HCT116 (cell line): ENCODE measurements at regions not wholly inside any gene's neighbourhood (a gene's known extent, or its start where the extent isn't known, plus 50 kb on each side); places are given as distances from the start of the nearest gene placed in this dataset.

Source experiments
- ATF3 ChIP-seq: IDR thresholded peaks from 2 replicates; pipeline ENCODE4 v1.6.1; 2012
- CBX3 ChIP-seq: IDR thresholded peaks from 2 replicates; pipeline ENCODE4 v1.6.1; 2012; ENCODE audit warnings: low read depth
- CTCF ChIP-seq, 3 experiments: fragments of 200-600 bp in 1 of 3; sonication (generic) in 1 of 3; IDR thresholded peaks in 2 of 3; conservative IDR thresholded peaks in 1 of 3; 2 replicates each; pipeline ENCODE4 v1.5.1; 2012 to 2017; ENCODE audit warnings: low read depth in 2 of 3, low read length in 2 of 3, antibody characterized with exemption in 1 of 3, borderline replicate concordance in 1 of 3, control low read depth in 1 of 3, mild to moderate bottlenecking in 1 of 3, mixed read lengths in 1 of 3, mixed run types in 1 of 3, moderate library complexity in 1 of 3; ENCODE audit not compliant: insufficient read depth in 1 of 3
- EGR1 ChIP-seq: IDR thresholded peaks from 2 replicates; pipeline ENCODE4 v1.6.1; 2012; ENCODE audit warnings: low read depth
- EZH2 ChIP-seq: fragments of 200-600 bp; sonication (generic); IDR thresholded peaks from 2 replicates; pipeline ENCODE4 v1.6.1; 2017; ENCODE audit warnings: antibody characterized with exemption, mixed run types
- JUND ChIP-seq: IDR thresholded peaks from 2 replicates; pipeline ENCODE4 v1.6.1; 2012
- POLR2A ChIP-seq: IDR thresholded peaks from 2 replicates; pipeline ENCODE4 v1.7.0; 2011; ENCODE audit warnings: borderline replicate concordance; ENCODE audit not compliant: insufficient read depth, insufficient read length; ENCODE audit errors: extremely low read depth
- POLR2AphosphoS5 ChIP-seq: IDR thresholded peaks from 2 replicates; pipeline ENCODE4 v1.6.1; 2011; ENCODE audit warnings: mild to moderate bottlenecking, low read depth, low read length, moderate library complexity
- RAD21 ChIP-seq: IDR thresholded peaks from 2 replicates; pipeline ENCODE4 v1.6.1; 2012; ENCODE audit warnings: low read depth, mild to moderate bottlenecking
- SIN3A ChIP-seq: IDR thresholded peaks from 2 replicates; pipeline ENCODE4 v1.6.1; 2012; ENCODE audit warnings: low read depth
- YY1 ChIP-seq: IDR thresholded peaks from 2 replicates; pipeline ENCODE4 v1.6.1; 2011; ENCODE audit warnings: low read length, low read depth, moderate library complexity, mild to moderate bottlenecking; ENCODE audit not compliant: insufficient replicate concordance; ENCODE audit errors: extremely low read depth
- ZNF274 ChIP-seq: fragments of 200-500 bp; sonication (Bioruptor generic); IDR thresholded peaks from 2 replicates; pipeline ENCODE4 v1.6.1; 2014; ENCODE audit warnings: mild to moderate bottlenecking, low read depth, low read length, inconsistent platforms
- TF ChIP-seq, protein P1 (sequence below): IDR thresholded peaks from 2 replicates; pipeline ENCODE4 v1.6.1; 2012; ENCODE audit warnings: low read depth

DNA sequence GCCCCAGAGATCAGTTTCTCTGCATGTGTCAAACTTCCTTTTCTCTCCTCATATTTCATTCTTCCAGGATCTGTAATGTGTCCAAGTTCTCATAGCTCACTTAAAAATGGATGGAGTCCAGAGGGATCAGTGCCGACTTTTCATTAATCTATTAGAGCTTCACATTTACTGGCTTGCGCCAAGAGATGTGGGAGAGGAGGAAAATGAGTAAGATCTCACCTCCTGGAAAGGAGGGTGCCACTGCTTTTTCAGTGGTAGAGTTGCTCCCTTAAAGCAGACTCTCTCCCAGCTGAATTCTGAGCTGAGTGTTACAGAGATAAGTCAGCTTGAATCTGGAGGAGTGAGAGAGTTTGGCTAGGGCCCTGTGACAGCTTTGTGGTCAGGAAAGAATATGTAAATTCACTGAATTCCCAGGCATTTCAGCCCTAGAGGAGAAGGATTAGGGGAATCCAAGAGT is 175.9 kb downstream of the SOX4 start:
- TF ChIP-seq CTCF (IDR thresholded peaks at IDR 0.05 in 2 of 3, conservative IDR thresholded peaks at IDR 0.05 in 1 of 3; ENCODE audit: borderline replicate concordance in 1 of 3, insufficient read depth in 1 of 3, low read depth in 2 of 3, low read length in 2 of 3) (no peak), POLR2A (no peak), ATF3 (no peak), YY1 (no peak), EZH2 (no peak), POLR2AphosphoS5 (no peak), SIN3A (no peak), JUND (no peak), ZNF274 (no peak), CBX3 (no peak), RAD21 (no peak), EGR1 (no peak)
- TF ChIP-seq, protein P1, sequence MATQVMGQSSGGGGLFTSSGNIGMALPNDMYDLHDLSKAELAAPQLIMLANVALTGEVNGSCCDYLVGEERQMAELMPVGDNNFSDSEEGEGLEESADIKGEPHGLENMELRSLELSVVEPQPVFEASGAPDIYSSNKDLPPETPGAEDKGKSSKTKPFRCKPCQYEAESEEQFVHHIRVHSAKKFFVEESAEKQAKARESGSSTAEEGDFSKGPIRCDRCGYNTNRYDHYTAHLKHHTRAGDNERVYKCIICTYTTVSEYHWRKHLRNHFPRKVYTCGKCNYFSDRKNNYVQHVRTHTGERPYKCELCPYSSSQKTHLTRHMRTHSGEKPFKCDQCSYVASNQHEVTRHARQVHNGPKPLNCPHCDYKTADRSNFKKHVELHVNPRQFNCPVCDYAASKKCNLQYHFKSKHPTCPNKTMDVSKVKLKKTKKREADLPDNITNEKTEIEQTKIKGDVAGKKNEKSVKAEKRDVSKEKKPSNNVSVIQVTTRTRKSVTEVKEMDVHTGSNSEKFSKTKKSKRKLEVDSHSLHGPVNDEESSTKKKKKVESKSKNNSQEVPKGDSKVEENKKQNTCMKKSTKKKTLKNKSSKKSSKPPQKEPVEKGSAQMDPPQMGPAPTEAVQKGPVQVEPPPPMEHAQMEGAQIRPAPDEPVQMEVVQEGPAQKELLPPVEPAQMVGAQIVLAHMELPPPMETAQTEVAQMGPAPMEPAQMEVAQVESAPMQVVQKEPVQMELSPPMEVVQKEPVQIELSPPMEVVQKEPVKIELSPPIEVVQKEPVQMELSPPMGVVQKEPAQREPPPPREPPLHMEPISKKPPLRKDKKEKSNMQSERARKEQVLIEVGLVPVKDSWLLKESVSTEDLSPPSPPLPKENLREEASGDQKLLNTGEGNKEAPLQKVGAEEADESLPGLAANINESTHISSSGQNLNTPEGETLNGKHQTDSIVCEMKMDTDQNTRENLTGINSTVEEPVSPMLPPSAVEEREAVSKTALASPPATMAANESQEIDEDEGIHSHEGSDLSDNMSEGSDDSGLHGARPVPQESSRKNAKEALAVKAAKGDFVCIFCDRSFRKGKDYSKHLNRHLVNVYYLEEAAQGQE = no peak
